ENCODE measurements at regions not wholly inside any gene's neighbourhood (a gene's known extent, or its start where the extent isn't known, plus 50 kb on each side); places are given as distances from the start of the nearest gene placed in this dataset.

- Histone ChIP-seq H2BK20ac (ENCODE audit: low read depth, low read length, poor library complexity, severe bottlenecking) (no peak overlapping the region), H2AK5ac (ENCODE audit: insufficient read length, low read length) (no peak overlapping the region), H2BK120ac (ENCODE audit: low read depth, low read length, poor library complexity, severe bottlenecking) (no peak overlapping the region), H3K23ac (ENCODE audit: insufficient read length, low read depth, low read length) (no peak overlapping the region), H3K79me2 (ENCODE audit: insufficient read depth, low read length) (no peaks in the 10 kb centered on the region), H2BK15ac (ENCODE audit: low read depth, low read length) (no peak overlapping the region), H3K4me1 (ENCODE audit: insufficient read depth, low read length) (no peaks in the 10 kb centered on the region), H3K27me3 (ENCODE audit: insufficient read depth, low read length) (no peaks in the 10 kb centered on the region), H4K91ac (ENCODE audit: insufficient read length, low read depth, low read length) (no peak overlapping the region), H3K4me2 (ENCODE audit: insufficient read depth, insufficient read length, low read length) (no peak overlapping the region), H4K5ac (ENCODE audit: insufficient read length, low read depth, low read length) (no peak overlapping the region), H3K23me2 (ENCODE audit: insufficient read length, low read depth, low read length, poor library complexity, severe bottlenecking) (no peaks in the 10 kb centered on the region), H4K8ac (replicated peaks; ENCODE audit: insufficient read length, low read depth, low read length) (no peak overlapping the region), H3K18ac (ENCODE audit: insufficient read length, low read depth, low read length) (no peak overlapping the region), H3K14ac (ENCODE audit: insufficient read depth, low read length) (no peak overlapping the region), H3K9ac (ENCODE audit: extremely low read depth, insufficient read length, low read length) (no peak overlapping the region), H2AFZ (ENCODE audit: low read length) (no peak overlapping the region), H3K56ac (ENCODE audit: insufficient read length, low read depth, low read length) (no peak overlapping the region), H4K20me1 (ENCODE audit: control insufficient read depth, insufficient read depth, insufficient read length) (no peaks in the 10 kb centered on the region), H2BK12ac (ENCODE audit: insufficient read length, low read depth, low read length) (no peak overlapping the region), H3K9me3 (ENCODE audit: control insufficient read depth, low read depth, low read length) (no peaks in the 10 kb centered on the region), H3K4ac (ENCODE audit: low read depth, low read length) (no peak overlapping the region), H2BK5ac (ENCODE audit: insufficient read length, low read length) (no peak overlapping the region), H3K27ac (ENCODE audit: insufficient read length, low read depth, low read length) (no peak overlapping the region), H3K79me1 (ENCODE audit: insufficient read depth, low read depth, low read length, poor library complexity, severe bottlenecking) (no peaks in the 10 kb centered on the region), H3T11ph (ENCODE audit: low read length) (no peak overlapping the region)
- no peak overlapping the region; a peak in 1 of 7 replicates for H3K27ac Mint-ChIP-seq
- TF ChIP-seq, protein P1, sequence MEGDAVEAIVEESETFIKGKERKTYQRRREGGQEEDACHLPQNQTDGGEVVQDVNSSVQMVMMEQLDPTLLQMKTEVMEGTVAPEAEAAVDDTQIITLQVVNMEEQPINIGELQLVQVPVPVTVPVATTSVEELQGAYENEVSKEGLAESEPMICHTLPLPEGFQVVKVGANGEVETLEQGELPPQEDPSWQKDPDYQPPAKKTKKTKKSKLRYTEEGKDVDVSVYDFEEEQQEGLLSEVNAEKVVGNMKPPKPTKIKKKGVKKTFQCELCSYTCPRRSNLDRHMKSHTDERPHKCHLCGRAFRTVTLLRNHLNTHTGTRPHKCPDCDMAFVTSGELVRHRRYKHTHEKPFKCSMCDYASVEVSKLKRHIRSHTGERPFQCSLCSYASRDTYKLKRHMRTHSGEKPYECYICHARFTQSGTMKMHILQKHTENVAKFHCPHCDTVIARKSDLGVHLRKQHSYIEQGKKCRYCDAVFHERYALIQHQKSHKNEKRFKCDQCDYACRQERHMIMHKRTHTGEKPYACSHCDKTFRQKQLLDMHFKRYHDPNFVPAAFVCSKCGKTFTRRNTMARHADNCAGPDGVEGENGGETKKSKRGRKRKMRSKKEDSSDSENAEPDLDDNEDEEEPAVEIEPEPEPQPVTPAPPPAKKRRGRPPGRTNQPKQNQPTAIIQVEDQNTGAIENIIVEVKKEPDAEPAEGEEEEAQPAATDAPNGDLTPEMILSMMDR (conservative IDR thresholded peaks at IDR 0.05), result no peak
- no peak for DNase-seq
- peaks cover 0 to 2% of the 10 kb centered on the region in 2 experiments; a peak in 2 of 5 replicates for H3K9me3 Mint-ChIP-seq
- H3K4me3 Mint-ChIP-seq, result no peak overlapping the region
- peaks cover 3% of the 10 kb centered on the region in 2 experiments; a peak in 3 of 4 replicates for H3K4me1 Mint-ChIP-seq
- H3K27me3 Mint-ChIP-seq (ENCODE audit: low read depth), result peaks cover 17% of the 10 kb centered on the region
- H3K36me3 Mint-ChIP-seq (ENCODE audit: insufficient read depth in 1 of 3, low read depth in 3 of 3), result no peaks in the 10 kb centered on the region
- no CpG with 5 or more reads among the region's 1 CpG for WGBS (ENCODE audit: extremely low coverage, insufficient read length, low lambda C conversion rate)
These were observed 71.3 kb upstream of the LRRN2 start for GRCh38 chr1:204756811-204757210.
